ENCODE measurements at regions not wholly inside any gene's neighbourhood (a gene's known extent, or its start where the extent isn't known, plus 50 kb on each side); places are given as distances from the start of the nearest gene placed in this dataset.

- DNase-seq: no peak
Observed at GRCh38 chr16:54477714-54478113, 191.1 kb upstream of the IRX3 start.

- no peak for DNase-seq
Observed at GRCh38 chr16:54475019-54475601, 188.5 kb upstream of the IRX3 start.

- DNase-seq: no peak
Observed at GRCh38 chr16:54473226-54473993, 186.8 kb upstream of the IRX3 start.

- no peak for DNase-seq
Observed at GRCh38 chr16:54467398-54467797, 180.8 kb upstream of the IRX3 start.

- DNase-seq: no peak
Observed at GRCh38 chr16:54466233-54466632, 179.6 kb upstream of the IRX3 start.

GRCh38 chr16:54465063-54465462 lies 178.5 kb upstream of the IRX3 start:
- DNase-seq: no peak

- DNase-seq: no peak
Observed at GRCh38 chr16:54462771-54463170, 176.2 kb upstream of the IRX3 start.

GRCh38 chr16:54462151-54462651 lies 175.6 kb upstream of the IRX3 start:
- no peak for DNase-seq

- DNase-seq: no peak
Observed at GRCh38 chr16:54460263-54460860, 173.8 kb upstream of the IRX3 start.

GRCh38 chr16:54459509-54460262 lies 173.1 kb upstream of the IRX3 start:
- DNase-seq: no peak

GRCh38 chr16:54458923-54459322 lies 172.3 kb upstream of the IRX3 start:
- no peak for DNase-seq

- no peak for DNase-seq
Observed at GRCh38 chr16:54456291-54456690, 169.7 kb upstream of the IRX3 start.

GRCh38 chr16:54455030-54455725 lies 168.6 kb upstream of the IRX3 start:
- no peak for DNase-seq

GRCh38 chr16:54454616-54455015 lies 168.0 kb upstream of the IRX3 start:
- no peak for DNase-seq

- no peak for DNase-seq
Observed at GRCh38 chr16:54453871-54454270, 167.3 kb upstream of the IRX3 start.

- DNase-seq: no peak
Observed at GRCh38 chr16:54447576-54448440, 161.2 kb upstream of the IRX3 start.

- DNase-seq: no peak
Observed at GRCh38 chr16:54446639-54447038, 160.1 kb upstream of the IRX3 start.

- no peak for DNase-seq
Observed at GRCh38 chr16:54444851-54445458, 158.4 kb upstream of the IRX3 start.

GRCh38 chr16:54443839-54444238 lies 157.3 kb upstream of the IRX3 start:
- no peak for DNase-seq

- DNase-seq: no peak
Observed at GRCh38 chr16:54443352-54443751, 156.8 kb upstream of the IRX3 start.

- DNase-seq: no peak
Observed at GRCh38 chr16:54442864-54443263, 156.3 kb upstream of the IRX3 start.
